NCI-H510A treated with DMSO at 0.1 percent for 48 hours (cell line): ENCODE measurements at regions not wholly inside any gene's neighbourhood (a gene's known extent, or its start where the extent isn't known, plus 50 kb on each side); places are given as distances from the start of the nearest gene placed in this dataset.
"Not testable (repeated sequence)": the region's sequence is repeated elsewhere in the genome, so short reads cannot be mapped to it uniquely, and the experiment has no call there.

Source experiments
- DNase-seq: peaks from one replicate; lab custom pipeline; 2025; lab: John Stamatoyannopoulos, UW

GRCh38 chr11:116666673-116667249 is 106.0 kb downstream of the BUD13 start:
- DNase-seq = not testable (repeated sequence)

GRCh38 chr11:116665523-116665922 is 107.3 kb downstream of the BUD13 start:
- DNase-seq = no peak

- no peak for DNase-seq
Measured at GRCh38 chr11:116661056-116661455, 111.7 kb downstream of the BUD13 start.

DNA sequence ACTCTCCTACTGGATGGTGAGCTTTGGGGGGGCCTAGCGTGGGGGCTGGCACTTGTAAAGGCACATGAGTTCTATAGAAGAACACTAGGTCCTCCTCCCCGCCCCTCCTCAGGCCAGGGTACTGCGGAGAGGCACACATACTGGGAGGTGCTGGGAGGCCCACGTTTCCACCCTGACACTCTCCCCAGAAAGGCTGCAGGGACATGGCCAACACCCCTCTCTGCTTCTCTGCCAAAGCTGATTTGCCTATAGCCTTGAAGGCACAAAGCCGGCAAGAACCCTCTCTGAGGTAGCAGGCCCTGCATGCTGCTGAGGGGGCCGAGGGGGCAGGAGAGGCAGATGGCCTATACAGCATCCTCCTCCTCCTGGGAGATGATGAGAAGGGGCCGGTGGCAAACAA is 112.8 kb downstream of the BUD13 start:
- no peak for DNase-seq

GRCh38 chr11:116658876-116659535 is 113.8 kb downstream of the BUD13 start:
- no peak for DNase-seq

- no peak for DNase-seq
Measured at GRCh38 chr11:116657842-116658825, 114.7 kb downstream of the BUD13 start.

DNA sequence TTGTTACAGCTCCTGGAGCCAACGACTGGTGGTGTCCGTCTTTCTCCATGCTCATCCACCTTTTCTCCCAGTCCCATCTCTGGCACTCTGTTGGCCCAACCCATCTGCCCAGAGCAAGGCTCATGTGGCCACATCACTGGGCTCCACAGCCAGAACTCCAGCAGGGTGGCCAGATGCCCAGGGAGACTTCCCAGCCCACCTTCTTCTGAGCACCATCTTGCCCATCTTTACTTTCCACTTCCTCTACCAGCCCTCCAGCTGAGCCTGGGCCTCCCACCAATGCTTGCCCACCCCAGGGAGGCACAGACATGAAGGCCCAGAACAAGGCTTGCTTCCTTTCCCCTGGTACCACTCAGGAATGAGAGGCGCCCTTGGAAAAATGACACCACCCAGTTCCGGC is 116.8 kb downstream of the BUD13 start:
- DNase-seq = no peak

DNA sequence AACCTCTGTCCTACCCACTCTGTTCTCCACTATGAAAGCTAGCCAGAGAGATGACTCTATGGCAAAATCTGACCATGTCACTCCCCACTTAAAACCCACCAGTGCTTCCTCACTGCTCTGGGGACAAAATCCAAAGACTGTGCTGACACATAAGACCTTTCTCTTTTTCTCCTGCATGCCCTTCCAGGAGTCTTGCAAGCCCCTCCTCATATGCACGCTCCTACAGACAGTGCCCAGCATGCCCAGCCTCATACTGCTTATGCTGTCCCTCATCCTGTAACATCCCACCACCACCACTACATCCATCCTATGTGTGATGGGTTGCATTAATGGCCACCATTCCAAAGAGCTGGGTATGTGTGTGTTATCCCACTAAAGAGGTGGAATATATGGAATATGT is 118.3 kb downstream of the BUD13 start:
- DNase-seq = no peak

GRCh38 chr11:116653206-116653605 is 119.6 kb downstream of the BUD13 start:
- DNase-seq = no peak

DNA sequence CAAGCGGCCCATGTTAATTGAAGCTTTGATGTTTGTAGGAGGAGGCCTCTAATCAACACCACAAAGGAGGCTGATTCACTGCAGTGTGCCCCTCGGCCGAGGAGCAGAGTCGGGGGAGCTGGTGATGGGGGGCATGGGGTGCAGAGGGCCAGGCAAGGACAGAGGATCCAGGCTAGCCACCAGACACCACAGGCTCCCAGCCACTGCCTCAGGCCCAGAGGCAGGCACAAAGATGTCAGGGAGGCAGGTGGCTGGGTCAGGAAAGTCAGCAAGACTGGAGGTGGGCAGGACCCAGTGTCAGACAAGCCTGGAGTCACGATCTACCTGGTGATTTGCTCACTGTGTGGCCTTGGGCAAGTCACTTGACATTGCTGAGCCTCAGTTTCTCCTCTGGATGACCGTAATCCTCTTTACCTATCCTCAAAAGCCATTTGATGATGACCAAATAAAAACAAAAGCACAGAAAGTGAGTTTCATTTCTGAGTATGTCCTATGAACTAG is 121.0 kb downstream of the BUD13 start:
- DNase-seq = no peak

GRCh38 chr11:116651098-116651736 is 121.6 kb downstream of the BUD13 start:
- DNase-seq = no peak

- no peak for DNase-seq
Measured at GRCh38 chr11:116650052-116650451, 122.7 kb downstream of the BUD13 start.

DNA sequence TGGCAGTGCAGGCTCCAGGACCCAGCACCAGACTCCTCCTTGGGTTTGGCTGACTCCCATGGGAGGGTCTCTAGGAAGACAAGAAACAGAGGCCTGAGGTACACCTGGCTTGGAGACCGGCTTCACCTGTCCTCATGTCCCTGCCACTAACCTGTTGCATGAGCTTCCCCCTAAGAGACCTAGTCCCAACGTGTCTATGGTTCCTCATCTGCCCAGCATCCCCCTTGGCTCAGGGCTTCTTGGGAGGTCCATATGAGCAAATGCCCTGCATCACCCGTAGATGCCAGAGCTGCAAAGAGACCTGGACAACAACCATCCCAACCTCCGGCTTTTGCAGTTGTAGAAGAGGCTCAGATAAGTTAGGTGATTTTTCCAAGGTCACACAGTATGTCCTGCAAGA is 123.5 kb downstream of the BUD13 start:
- DNase-seq = no peak

- no peak for DNase-seq
Measured at GRCh38 chr11:116648247-116649174, 124.3 kb downstream of the BUD13 start.

GRCh38 chr11:116647305-116648080 is 125.3 kb downstream of the BUD13 start:
- no peak for DNase-seq

- no peak for DNase-seq
Measured at GRCh38 chr11:116646191-116646590, 126.6 kb downstream of the BUD13 start.

DNA sequence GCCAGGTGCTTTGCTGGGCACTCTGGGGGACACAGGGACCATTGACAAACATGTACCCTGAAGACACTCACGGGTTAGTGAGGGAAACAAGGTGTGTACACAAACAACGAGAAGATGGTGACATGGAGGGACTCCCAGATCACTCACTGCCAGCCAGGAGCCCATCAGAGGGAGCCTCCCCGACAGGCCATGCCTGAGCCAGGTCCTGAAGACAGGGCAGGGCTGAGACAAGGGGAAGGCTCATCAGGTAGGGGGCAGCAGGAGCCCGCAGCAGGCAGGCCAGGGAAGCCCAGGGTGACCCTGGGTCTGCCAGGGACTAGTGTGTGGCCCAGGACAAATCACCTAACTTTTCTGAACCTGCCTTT is 127.9 kb downstream of the BUD13 start:
- no peak for DNase-seq

DNA sequence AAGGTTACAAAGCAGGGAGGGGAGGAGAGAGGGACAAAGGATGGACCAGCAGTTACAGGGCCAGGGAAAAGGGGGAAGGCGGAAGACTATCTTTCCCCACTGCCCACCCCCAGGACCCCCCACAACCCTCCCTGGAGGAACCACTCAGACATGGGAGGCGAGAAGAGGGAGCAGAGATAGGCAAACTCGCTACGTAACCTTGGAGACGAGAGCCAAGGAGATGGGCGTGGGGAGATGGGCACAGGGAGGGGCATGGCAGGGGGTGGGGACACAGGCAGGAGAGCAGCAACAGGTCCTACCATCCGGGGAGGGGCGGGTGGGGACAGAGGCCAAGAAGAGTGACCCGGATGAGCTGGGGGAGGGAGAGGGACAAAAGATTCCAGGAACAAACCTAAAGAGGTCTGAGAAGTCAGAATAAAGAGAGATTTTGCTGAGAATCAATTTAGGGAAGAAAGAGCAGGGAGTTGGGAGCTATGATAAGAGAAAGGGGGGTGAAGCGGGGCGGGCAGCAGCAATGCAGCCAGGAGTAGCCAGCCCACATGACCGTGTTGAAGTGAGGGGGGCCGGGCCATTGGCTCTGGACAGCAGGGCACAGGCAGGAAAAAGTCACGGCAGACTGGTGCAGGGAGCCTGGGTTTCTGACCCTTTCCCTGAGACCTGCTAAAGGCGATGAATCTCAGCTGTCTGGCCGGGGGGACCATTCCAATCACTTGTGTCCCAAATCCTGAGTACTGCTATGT is 128.4 kb downstream of the BUD13 start:
- no peak for DNase-seq

DNA sequence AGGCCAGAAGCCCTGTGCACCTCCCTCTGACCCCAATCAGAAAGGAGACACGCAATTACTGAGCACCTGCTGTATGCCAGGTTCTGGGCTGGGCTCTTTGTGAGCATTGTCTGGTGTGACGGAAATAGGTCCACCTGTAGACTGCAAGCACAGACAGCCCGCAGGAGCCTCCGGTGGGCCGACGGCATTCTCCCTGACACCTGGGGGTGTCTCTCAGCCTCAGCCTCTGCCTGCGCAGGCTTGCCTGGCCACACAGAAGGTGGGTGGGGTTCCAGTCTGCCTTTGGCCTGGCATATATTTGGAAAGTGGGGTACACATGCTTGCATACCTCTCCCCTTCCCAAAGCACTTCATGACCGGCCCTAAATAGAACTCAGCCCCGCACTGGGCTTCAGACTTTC is 129.3 kb downstream of the BUD13 start:
- no peak for DNase-seq

DNA sequence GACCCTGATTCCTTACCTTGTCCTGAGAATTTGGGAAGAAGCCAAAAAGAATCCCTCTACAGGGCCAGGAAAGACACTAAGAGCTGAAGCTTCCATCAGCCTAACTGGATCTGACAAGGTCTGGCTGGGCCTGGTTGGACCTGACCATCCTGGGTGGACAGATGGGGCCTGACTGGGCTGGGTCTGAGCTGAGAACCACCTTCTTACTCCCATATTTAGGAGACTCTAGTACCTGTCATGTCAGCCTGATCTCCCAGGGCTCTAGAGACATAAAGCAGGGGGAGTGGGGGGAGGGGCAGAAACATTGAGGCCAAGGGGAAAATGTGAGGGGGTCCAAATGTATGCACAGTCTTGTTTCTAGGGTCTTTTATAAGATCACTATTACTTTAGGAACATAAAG is 129.9 kb downstream of the BUD13 start:
- DNase-seq = no peak
